HEK293T (cell line): ENCODE measurements at regions not wholly inside any gene's neighbourhood (a gene's known extent, or its start where the extent isn't known, plus 50 kb on each side); places are given as distances from the start of the nearest gene placed in this dataset.

ENCODE experiments used
- BHLHE40 ChIP-seq: fragments of 450-650 bp; IDR thresholded peaks from 2 replicates; pipeline ENCODE4 v1.6.1; 2016; ENCODE audit warnings: mild to moderate bottlenecking, moderate library complexity, borderline replicate concordance
- ELF4 ChIP-seq: fragments of 450-650 bp; IDR thresholded peaks from 2 replicates; pipeline ENCODE4 v1.6.1; 2017; ENCODE audit warnings: antibody characterized with exemption
- FOXA1 ChIP-seq: fragments of 450-650 bp; IDR thresholded peaks from 2 replicates; pipeline ENCODE4 v1.6.1; 2016; ENCODE audit warnings: mild to moderate bottlenecking
- HDGF ChIP-seq: fragments of 450-650 bp; IDR thresholded peaks from 2 replicates; pipeline ENCODE4 v1.6.1; 2017; ENCODE audit warnings: antibody characterized with exemption, borderline replicate concordance
- SUZ12 ChIP-seq: fragments of 450-650 bp; IDR thresholded peaks from 2 replicates; pipeline ENCODE4 v1.6.1; 2016; ENCODE audit warnings: mild to moderate bottlenecking
- TARDBP ChIP-seq: fragments of 450-650 bp; IDR thresholded peaks from 2 replicates; pipeline ENCODE4 v1.6.1; 2016

DNA sequence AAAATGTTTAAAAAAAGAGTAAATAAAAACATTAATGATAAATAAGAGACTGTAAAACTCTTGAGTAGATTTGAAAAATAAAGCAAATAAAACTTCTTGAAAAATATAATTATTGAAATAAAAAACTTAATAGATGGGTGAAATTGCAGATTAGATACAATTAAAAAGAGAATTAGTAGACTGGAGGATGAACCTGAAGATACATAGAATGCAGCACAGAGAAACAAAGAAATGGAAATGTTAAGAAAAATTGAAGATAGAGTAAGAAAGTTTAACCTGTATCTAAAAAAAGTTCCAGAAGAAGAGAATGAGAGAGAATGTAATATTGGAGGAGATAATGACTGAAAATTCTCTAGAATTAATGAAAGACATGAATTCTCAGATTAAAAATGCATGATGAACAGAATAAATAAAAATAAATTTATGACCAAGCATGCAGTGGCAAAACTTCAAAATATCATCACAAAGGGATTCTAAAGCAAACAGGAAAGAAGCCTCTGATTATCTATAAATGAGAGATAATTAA is 438.1 kb upstream of the CLINT1 start:
- TF ChIP-seq BHLHE40: no peak
- no peak for TF ChIP-seq SUZ12
- no peak for TF ChIP-seq TARDBP
- TF ChIP-seq ELF4: no peak
- no peak for TF ChIP-seq FOXA1
- no peak for TF ChIP-seq HDGF
